Stimulated activated naive B cell treated with anti-CD40 and anti-IgM and Interleukin-4, amounts not matched to agents 10 μg/mL and 1 μg/mL and 100 μg/mL, for 72 hours (primary cell): ENCODE measurements at regions not wholly inside any gene's neighbourhood (a gene's known extent, or its start where the extent isn't known, plus 50 kb on each side); places are given as distances from the start of the nearest gene placed in this dataset.
"Not testable (repeated sequence)": the region's sequence is repeated elsewhere in the genome, so short reads cannot be mapped to it uniquely, and the experiment has no call there.

Experiments used
- ATAC-seq, 2 donors: fragments of 150-1000 bp; cut with Tn5 transposase; replicated peaks; 2 replicates each; pipeline ENCODE4 v1.10.0; 2021; ENCODE audit warnings: moderate library complexity in 1 of 2
- DNase-seq: peaks from one replicate; pipeline ENCODE4 v3.0.0; 2021
- H3K27ac Mint-ChIP-seq: one replicate; pipeline ENCODE4 v1.8.0; 2022; ENCODE audit warnings: mild to moderate bottlenecking, mixed read lengths
- H3K27me3 Mint-ChIP-seq, 2 donors: one replicate each; pipeline ENCODE4 v1.8.0; 2022; ENCODE audit warnings: mixed read lengths in 2 of 2
- H3K36me3 Mint-ChIP-seq, 2 donors: one replicate each; pipeline ENCODE4 v1.8.0; 2022; ENCODE audit warnings: mixed read lengths in 2 of 2, mild to moderate bottlenecking in 1 of 2
- H3K4me1 Mint-ChIP-seq, 2 donors: one replicate each; pipeline ENCODE4 v1.8.0; 2022; ENCODE audit warnings: mixed read lengths in 2 of 2, mild to moderate bottlenecking in 1 of 2
- H3K4me3 Mint-ChIP-seq, 2 donors: one replicate each; pipeline ENCODE4 v1.8.0; 2022; ENCODE audit warnings: mild to moderate bottlenecking in 2 of 2, mixed read lengths in 2 of 2, moderate library complexity in 1 of 2
- H3K9me3 Mint-ChIP-seq, 2 donors: one replicate each; pipeline ENCODE4 v1.8.0; 2022; ENCODE audit warnings: mixed read lengths in 2 of 2, mild to moderate bottlenecking in 1 of 2

GRCh38 chr1:199834711-199835110 lies 192.8 kb upstream of the NR5A2 start:
- peaks cover 6 to 9% of the 10 kb centered on the region in 2 donors for H3K36me3 Mint-ChIP-seq
- peaks cover 27 to 29% of the 10 kb centered on the region in 2 donors for H3K27me3 Mint-ChIP-seq
- DNase-seq: no peak
- H3K4me3 Mint-ChIP-seq: no peak overlapping the region
- H3K9me3 Mint-ChIP-seq: peaks cover 5 to 18% of the 10 kb centered on the region in 2 donors
- no peak overlapping the region for H3K27ac Mint-ChIP-seq
- H3K4me1 Mint-ChIP-seq: no peaks in the 10 kb centered on the region
- ATAC-seq: no peak

- H3K27ac Mint-ChIP-seq: no peak overlapping the region
- H3K27me3 Mint-ChIP-seq: peaks cover 21 to 29% of the 10 kb centered on the region in 2 donors
Measured at GRCh38 chr1:199836430-199836829, 191.1 kb upstream of the NR5A2 start.

GRCh38 chr1:199837321-199837720 lies 190.2 kb upstream of the NR5A2 start:
- Mint-ChIP-seq H3K4me1 (no peaks in the 10 kb centered on the region), H3K36me3 (peaks cover 6 to 9% of the 10 kb centered on the region in 2 donors), H3K4me3 (no peak overlapping the region), H3K9me3 (peaks cover 5 to 20% of the 10 kb centered on the region in 2 donors), H3K27me3 (peaks cover 21 to 29% of the 10 kb centered on the region in 2 donors), H3K27ac (no peak overlapping the region)
- ATAC-seq (no peak), DNase-seq (no peak)

More at GRCh38 chr1:199836430-199836829, 191.1 kb upstream of the NR5A2 start:
- H3K9me3 Mint-ChIP-seq: peaks cover 5 to 18% of the 10 kb centered on the region in 2 donors
- H3K4me1 Mint-ChIP-seq: no peaks in the 10 kb centered on the region
- no peak for DNase-seq
- H3K36me3 Mint-ChIP-seq: peaks cover 6 to 9% of the 10 kb centered on the region in 2 donors
- ATAC-seq: no peak
- no peak overlapping the region for H3K4me3 Mint-ChIP-seq

DNA sequence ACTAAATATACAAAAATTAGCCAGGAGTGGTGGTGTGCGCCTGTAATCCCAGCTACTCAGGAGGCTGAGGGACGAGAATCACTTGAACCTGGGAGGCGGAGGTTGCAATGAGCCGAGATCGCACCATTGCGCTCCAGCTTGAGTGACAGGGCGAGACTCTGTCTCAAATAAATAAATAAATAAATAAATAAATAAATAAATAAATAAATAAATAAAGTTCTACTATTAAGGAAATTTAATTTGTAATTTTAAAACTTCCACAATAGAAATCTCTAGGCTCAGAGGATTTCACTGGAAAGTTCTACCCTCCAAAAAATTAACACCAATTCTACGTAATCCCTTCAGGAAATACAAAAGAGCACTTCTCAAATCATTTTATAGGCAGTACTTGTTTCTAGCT lies 187.9 kb upstream of the NR5A2 start:
- ATAC-seq, H3K36me3 Mint-ChIP-seq, H3K4me3 Mint-ChIP-seq, H3K27ac Mint-ChIP-seq, DNase-seq, H3K4me1 Mint-ChIP-seq: not testable (repeated sequence)
- Mint-ChIP-seq H3K9me3 (peaks cover 5 to 20% of the 10 kb centered on the region in 2 donors), H3K27me3 (peaks cover 13 to 24% of the 10 kb centered on the region in 2 donors)

GRCh38 chr1:199843096-199843495 lies 184.4 kb upstream of the NR5A2 start:
- DNase-seq, H3K27ac Mint-ChIP-seq, H3K4me3 Mint-ChIP-seq, H3K9me3 Mint-ChIP-seq, ATAC-seq, H3K36me3 Mint-ChIP-seq, H3K4me1 Mint-ChIP-seq: not testable (repeated sequence)
- H3K27me3 Mint-ChIP-seq: peaks cover 10 to 13% of the 10 kb centered on the region in 2 donors

- peaks cover 12 to 16% of the 10 kb centered on the region in 2 donors for H3K27me3 Mint-ChIP-seq
- no peak for ATAC-seq
- peaks cover 0 to 2% of the 10 kb centered on the region in 2 donors for H3K36me3 Mint-ChIP-seq
- no peak for DNase-seq
- no peak overlapping the region for H3K27ac Mint-ChIP-seq
- no peak overlapping the region for H3K4me3 Mint-ChIP-seq
- peaks cover 0 to 3% of the 10 kb centered on the region in 2 donors for H3K9me3 Mint-ChIP-seq
- no peaks in the 10 kb centered on the region for H3K4me1 Mint-ChIP-seq
Measured at GRCh38 chr1:199843861-199844260, 183.6 kb upstream of the NR5A2 start.

DNA sequence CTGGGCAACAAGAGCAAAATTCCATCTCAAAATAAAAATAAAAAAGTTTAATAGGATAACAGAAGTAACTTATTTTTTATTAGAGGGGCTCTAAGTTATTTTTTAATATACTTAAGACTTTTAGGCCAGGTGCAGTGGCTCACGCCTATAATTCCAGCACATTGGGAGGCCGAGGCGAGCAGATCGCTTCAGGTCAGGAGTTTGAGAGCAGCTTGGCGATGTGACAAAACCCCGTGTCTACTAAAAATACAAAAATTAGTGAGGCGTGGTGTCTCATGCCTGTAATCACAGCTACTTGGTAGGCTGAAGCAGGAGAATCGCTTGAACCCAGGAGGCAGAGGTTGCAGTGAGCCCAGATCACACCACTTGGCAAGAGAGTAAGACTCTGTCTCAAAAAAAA lies 180.5 kb upstream of the NR5A2 start:
- H3K36me3 Mint-ChIP-seq: no peaks in the 10 kb centered on the region
- H3K4me3 Mint-ChIP-seq: no peak overlapping the region
- peaks cover 0 to 1% of the 10 kb centered on the region in 2 donors for H3K9me3 Mint-ChIP-seq
- DNase-seq (no peak), ATAC-seq (no peak)
- peaks cover 12 to 16% of the 10 kb centered on the region in 2 donors for H3K27me3 Mint-ChIP-seq
- no peak overlapping the region for H3K27ac Mint-ChIP-seq
- no peaks in the 10 kb centered on the region for H3K4me1 Mint-ChIP-seq

DNA sequence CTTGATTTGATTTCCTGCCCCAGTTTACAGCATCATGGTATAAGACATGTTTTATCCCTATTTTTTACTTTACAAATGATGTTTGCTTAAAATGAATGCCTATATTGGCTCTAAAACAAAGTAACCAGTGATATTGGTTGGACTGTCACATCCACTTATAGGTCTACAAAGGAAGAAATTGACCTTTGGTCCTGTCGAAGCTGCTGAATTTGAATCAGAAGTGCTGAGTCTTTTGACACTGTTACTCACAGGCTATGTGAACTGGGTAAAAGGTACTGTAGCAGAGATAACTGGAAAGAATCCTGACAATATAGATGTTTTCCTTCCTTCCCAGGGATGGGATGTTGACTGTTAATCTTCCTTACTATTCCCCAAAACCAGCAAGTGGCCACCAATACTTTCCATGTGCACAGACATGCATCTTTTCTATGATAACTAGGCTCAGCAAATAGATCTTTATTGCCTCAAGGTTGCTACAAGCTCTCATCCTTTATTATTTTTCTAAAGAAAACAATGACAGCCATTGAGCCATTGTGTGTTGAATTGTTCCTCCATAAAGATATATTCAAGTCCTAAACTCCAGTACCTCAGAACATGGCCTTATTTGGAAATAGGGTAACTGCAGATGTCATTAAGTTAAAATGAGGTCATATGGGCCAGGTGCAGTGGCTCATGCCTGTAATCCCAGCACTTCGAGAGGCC lies 175.9 kb upstream of the NR5A2 start:
- Mint-ChIP-seq H3K4me3 (no peak overlapping the region), H3K4me1 (no peaks in the 10 kb centered on the region), H3K36me3 (no peaks in the 10 kb centered on the region), H3K27me3 (peaks cover 8 to 11% of the 10 kb centered on the region in 2 donors), H3K27ac (no peak overlapping the region), H3K9me3 (no peaks in the 10 kb centered on the region)
- ATAC-seq (no peak), DNase-seq (no peak)

DNA sequence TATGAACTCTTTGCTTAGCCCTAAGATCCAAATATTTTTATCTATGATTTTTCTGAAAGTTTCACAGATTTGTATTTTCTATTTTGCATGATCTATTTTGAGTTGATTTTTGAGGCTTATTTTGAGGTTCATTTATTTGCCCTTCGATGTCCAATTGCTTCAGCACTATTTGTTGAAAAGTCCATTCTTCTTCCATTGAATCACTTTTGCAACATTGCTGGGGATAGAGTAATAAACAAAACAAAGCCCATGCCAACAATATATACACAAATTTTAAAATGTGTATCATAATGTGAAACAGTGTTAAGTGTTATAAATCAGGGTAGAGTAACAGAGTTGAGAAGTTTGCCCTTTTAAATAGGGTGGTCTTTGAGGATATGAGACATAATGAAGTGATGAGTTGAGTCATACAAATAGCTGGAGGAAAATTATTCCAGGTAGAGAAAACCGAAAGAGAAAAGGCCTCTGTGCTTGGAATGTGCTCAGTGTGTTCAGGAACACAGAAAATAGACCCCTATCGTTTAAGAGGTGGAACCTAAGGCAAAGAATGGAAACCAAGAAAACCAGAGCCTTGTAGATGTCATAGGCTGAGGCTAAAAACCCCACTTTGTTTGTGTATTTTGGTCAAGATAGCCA lies 172.7 kb upstream of the NR5A2 start:
- H3K4me1 Mint-ChIP-seq: peaks cover 6% of the 10 kb centered on the region in 2 donors
- DNase-seq (no peak), ATAC-seq (no peak)
- no peaks in the 10 kb centered on the region for H3K36me3 Mint-ChIP-seq
- peaks cover 0 to 4% of the 10 kb centered on the region in 2 donors for H3K27me3 Mint-ChIP-seq
- peaks cover 0 to 3% of the 10 kb centered on the region in 2 donors for H3K9me3 Mint-ChIP-seq
- no peak overlapping the region for H3K27ac Mint-ChIP-seq
- no peak overlapping the region for H3K4me3 Mint-ChIP-seq

DNA sequence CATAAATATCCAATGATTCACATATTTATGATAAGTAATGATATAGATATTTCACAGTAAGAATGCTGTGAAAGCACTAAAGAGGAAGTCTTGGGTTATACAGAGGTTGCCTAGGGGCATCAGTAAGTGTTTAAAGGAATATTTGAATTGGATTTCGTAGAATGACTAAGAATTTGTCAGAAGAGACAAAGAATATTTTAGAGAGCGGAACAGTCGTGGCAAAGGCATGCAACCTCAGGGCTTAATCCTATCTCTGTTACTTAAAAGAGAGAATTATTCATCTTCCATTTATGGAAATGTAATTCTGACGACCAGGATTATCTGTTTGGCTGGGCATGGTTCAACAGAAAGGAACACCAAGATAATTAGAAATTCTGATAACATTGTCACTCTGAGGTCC lies 171.9 kb upstream of the NR5A2 start:
- Mint-ChIP-seq H3K27ac (no peak overlapping the region), H3K27me3 (peaks cover 0 to 4% of the 10 kb centered on the region in 2 donors), H3K4me3 (no peak overlapping the region), H3K9me3 (peaks cover 0 to 3% of the 10 kb centered on the region in 2 donors), H3K36me3 (no peaks in the 10 kb centered on the region), H3K4me1 (peaks cover 6 to 7% of the 10 kb centered on the region in 2 donors)
- DNase-seq: no peak
- ATAC-seq: no peak

GRCh38 chr1:199856216-199856780 lies 171.2 kb upstream of the NR5A2 start:
- peaks cover 0 to 6% of the 10 kb centered on the region in 2 donors for H3K27me3 Mint-ChIP-seq

GRCh38 chr1:199857108-199857507 lies 170.4 kb upstream of the NR5A2 start:
- Mint-ChIP-seq H3K27me3 (peaks cover 0 to 7% of the 10 kb centered on the region in 2 donors), H3K27ac (no peak overlapping the region), H3K36me3 (no peaks in the 10 kb centered on the region), H3K4me1 (peaks cover 8 to 13% of the 10 kb centered on the region in 2 donors), H3K9me3 (peaks cover 0 to 3% of the 10 kb centered on the region in 2 donors), H3K4me3 (no peak overlapping the region)
- no peak for DNase-seq
- ATAC-seq: no peak

More at GRCh38 chr1:199856216-199856780, 171.2 kb upstream of the NR5A2 start:
- peaks cover 8 to 12% of the 10 kb centered on the region in 2 donors for H3K4me1 Mint-ChIP-seq
- no peak for DNase-seq
- no peaks in the 10 kb centered on the region for H3K36me3 Mint-ChIP-seq
- no peak overlapping the region for H3K27ac Mint-ChIP-seq
- no peak overlapping the region for H3K4me3 Mint-ChIP-seq
- H3K9me3 Mint-ChIP-seq: peaks cover 0 to 3% of the 10 kb centered on the region in 2 donors
- ATAC-seq: no peak

DNA sequence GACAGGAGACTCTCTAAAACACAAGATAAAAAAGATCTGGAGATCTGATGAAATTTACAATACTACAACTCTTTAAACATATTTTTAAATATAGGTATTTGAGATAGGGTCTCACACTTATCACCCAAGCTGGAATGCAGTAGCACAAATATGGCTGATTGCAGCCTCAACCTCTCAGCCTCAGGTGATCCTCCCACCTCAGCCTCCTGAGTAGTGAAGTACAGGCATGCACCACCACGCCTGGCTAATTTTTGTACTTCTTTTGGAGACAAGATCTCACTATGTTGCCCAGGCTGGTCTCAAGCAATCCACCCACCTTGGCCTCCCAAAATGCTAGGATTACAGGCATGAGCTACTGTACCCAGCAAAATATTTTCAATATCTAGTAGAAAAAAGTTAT lies 170.0 kb upstream of the NR5A2 start:
- Mint-ChIP-seq H3K27me3 (peaks cover 0 to 7% of the 10 kb centered on the region in 2 donors), H3K4me3 (no peak overlapping the region), H3K4me1 (peaks cover 8 to 13% of the 10 kb centered on the region in 2 donors), H3K27ac (no peak overlapping the region), H3K36me3 (no peaks in the 10 kb centered on the region), H3K9me3 (peaks cover 0 to 3% of the 10 kb centered on the region in 2 donors)
- no peak for DNase-seq
- ATAC-seq: no peak

GRCh38 chr1:199858171-199858570 lies 169.3 kb upstream of the NR5A2 start:
- peaks cover 0 to 3% of the 10 kb centered on the region in 2 donors for H3K9me3 Mint-ChIP-seq
- DNase-seq (no peak), ATAC-seq (no peak)
- no peak overlapping the region for H3K4me3 Mint-ChIP-seq
- H3K4me1 Mint-ChIP-seq: peaks cover 8 to 13% of the 10 kb centered on the region in 2 donors
- no peaks in the 10 kb centered on the region for H3K36me3 Mint-ChIP-seq
- peaks cover 0 to 7% of the 10 kb centered on the region in 2 donors for H3K27me3 Mint-ChIP-seq
- H3K27ac Mint-ChIP-seq: no peak overlapping the region
